Pulmonary artery endothelial cell (primary cell): ENCODE measurements at regions not wholly inside any gene's neighbourhood (a gene's known extent, or its start where the extent isn't known, plus 50 kb on each side); places are given as distances from the start of the nearest gene placed in this dataset.
"Not testable (repeated sequence)": the region's sequence is repeated elsewhere in the genome, so short reads cannot be mapped to it uniquely, and the experiment has no call there.

Experiments
- DNase-seq: peaks from one replicate; pipeline ENCODE4 v3.0.0-alpha.2; 2011; ENCODE audit warnings: low read depth, low spot score

- DNase-seq, result no peak
Observed at GRCh38 chr2:239746559-239747246, 278.4 kb downstream of the NDUFA10 start.

- DNase-seq, result no peak
Observed at GRCh38 chr2:239745386-239746227, 279.5 kb downstream of the NDUFA10 start.

GRCh38 chr2:239744706-239745340, 280.3 kb downstream of the NDUFA10 start:
- DNase-seq, result no peak

GRCh38 chr2:239743206-239743605, 281.9 kb downstream of the NDUFA10 start:
- no peak for DNase-seq

- no peak for DNase-seq
Observed at GRCh38 chr2:239742377-239742776, 282.8 kb downstream of the NDUFA10 start.

GRCh38 chr2:239739206-239739605, 285.9 kb downstream of the NDUFA10 start:
- DNase-seq, result no peak

- no peak for DNase-seq
Observed at GRCh38 chr2:239738159-239738558, 287.0 kb downstream of the NDUFA10 start.

GRCh38 chr2:239737144-239737463, 288.0 kb downstream of the NDUFA10 start:
- no peak for DNase-seq

- DNase-seq, result no peak
Observed at GRCh38 chr2:239736358-239737143, 288.6 kb downstream of the NDUFA10 start.

GRCh38 chr2:239735829-239736357, 289.2 kb downstream of the NDUFA10 start:
- DNase-seq, result no peak

- no peak for DNase-seq
Observed at GRCh38 chr2:239735131-239735828, 289.9 kb downstream of the NDUFA10 start.

GRCh38 chr2:239734436-239735005, 290.6 kb downstream of the NDUFA10 start:
- DNase-seq, result no peak

GRCh38 chr2:239732666-239733010, 292.5 kb downstream of the NDUFA10 start:
- no peak for DNase-seq

- DNase-seq, result no peak
Observed at GRCh38 chr2:239731998-239732665, 293.0 kb downstream of the NDUFA10 start.

GRCh38 chr2:239731422-239731821, 293.7 kb downstream of the NDUFA10 start:
- no peak for DNase-seq

GRCh38 chr2:239730897-239731296, 294.2 kb downstream of the NDUFA10 start:
- DNase-seq, result no peak

- DNase-seq, result not testable (repeated sequence)
Observed at GRCh38 chr2:239730567-239730882, 294.6 kb downstream of the NDUFA10 start.

GRCh38 chr2:239729681-239730566, 295.2 kb downstream of the NDUFA10 start:
- DNase-seq, result no peak

- DNase-seq, result no peak
Observed at GRCh38 chr2:239729151-239729550, 296.0 kb downstream of the NDUFA10 start.
